NCI-H1092 (cell line): ENCODE measurements at regions not wholly inside any gene's neighbourhood (a gene's known extent, or its start where the extent isn't known, plus 50 kb on each side); places are given as distances from the start of the nearest gene placed in this dataset.

Experiments
- DNase-seq: peaks from one replicate; lab custom pipeline; 2025; lab: John Stamatoyannopoulos, UW

GRCh38 chr20:11718474-11719094 is 199.1 kb upstream of the BTBD3 start:
- DNase-seq = no peak

DNA sequence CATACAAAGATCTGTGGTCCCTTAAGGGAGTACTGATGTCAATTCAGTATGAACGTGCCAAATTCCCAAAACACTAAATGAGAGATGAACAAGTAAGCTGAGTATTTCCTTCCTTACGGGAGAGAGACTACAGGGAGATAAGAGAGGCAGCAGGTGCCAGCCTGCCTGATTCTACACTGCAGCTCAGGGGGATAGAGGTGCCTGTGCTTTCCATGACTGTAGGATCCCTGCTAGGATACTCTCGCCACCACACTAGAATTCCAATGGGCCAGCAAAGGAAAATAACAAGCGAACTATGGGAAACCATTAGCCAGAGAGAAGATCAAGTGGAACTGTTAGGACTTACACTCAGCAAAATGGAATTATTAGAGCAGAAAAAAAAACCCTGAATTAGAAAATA is 198.5 kb upstream of the BTBD3 start:
- DNase-seq = no peak

DNA sequence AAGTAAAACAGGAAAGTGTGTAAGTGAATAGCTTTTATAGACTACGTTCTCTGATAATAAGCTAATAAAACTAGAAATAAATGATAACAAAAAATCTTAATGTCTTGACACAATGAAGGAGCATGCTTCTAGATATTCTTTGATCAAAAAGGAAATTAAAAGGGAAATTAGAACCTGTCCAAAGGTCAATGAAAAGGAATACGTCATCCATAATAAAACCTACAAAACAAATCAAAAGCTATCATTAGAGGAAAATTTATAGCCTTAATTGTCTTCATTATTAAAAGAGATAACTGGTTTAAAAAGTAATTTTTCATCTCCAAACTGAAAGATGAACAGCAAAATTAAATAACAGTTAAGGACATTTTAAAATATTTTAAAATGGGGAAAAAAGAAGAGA is 196.3 kb upstream of the BTBD3 start:
- no peak for DNase-seq

- no peak for DNase-seq
Observed at GRCh38 chr20:11724097-11724496, 193.6 kb upstream of the BTBD3 start.

GRCh38 chr20:11726026-11726425 is 191.7 kb upstream of the BTBD3 start:
- peak; percentile 85 for DNase-seq

GRCh38 chr20:11727708-11728107 is 190.0 kb upstream of the BTBD3 start:
- no peak for DNase-seq

- no peak for DNase-seq
Observed at GRCh38 chr20:11728937-11729336, 188.8 kb upstream of the BTBD3 start.

DNA sequence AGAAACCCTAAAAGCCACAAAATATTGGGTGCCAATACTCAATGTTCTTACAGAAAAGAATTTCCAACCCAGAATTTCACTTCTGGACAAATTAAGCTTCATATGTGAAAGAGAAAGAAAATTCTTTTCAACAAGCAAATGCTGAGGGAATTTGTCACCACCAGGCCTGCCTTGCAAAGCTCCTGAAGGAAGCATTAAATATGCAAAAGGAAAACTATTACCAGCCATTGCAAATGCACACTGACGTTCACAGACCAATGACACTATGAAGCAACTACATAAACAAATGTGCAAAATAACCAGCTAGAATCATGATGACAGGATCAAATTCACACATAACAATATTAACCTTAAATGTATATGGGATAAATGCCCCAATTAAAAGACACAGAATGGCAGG is 187.9 kb upstream of the BTBD3 start:
- DNase-seq = no peak

DNA sequence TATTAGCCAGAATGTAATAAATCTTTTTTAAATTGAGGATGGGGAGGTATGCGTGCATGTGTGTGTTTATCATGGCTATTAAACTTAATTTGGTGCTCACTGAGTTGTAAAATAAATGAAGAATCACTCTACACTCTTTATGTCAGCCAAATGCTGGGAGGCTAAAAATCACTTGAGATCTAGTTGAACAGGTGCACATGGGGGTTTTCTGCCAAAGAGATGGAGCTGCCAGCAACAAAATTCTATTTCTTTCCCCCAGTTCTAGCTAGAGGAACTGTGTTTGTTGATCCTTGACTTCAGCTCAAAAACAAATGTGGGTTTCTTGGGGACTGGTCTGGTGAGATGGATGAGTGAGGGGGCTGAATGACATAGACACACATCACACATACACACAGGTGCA is 183.3 kb upstream of the BTBD3 start:
- peak; percentile 77 for DNase-seq

DNA sequence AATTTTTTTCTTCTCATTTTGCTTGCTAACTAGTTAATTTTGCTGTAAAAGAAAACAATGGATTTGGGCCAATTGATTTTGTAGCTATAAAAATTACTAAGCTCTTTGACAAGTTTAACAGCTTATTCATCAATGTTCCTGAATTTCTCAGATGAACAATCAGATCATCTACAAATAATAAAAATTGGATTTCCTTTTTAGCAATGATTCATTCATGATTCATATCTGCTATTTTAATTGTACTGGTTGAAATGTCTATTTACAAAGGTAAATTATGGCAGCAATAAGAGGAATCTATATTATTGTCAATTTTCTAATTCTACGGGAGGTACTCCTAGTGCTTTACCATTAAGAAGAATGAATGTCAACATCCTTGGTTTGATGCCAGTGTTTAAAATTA is 178.8 kb upstream of the BTBD3 start:
- no peak for DNase-seq

DNA sequence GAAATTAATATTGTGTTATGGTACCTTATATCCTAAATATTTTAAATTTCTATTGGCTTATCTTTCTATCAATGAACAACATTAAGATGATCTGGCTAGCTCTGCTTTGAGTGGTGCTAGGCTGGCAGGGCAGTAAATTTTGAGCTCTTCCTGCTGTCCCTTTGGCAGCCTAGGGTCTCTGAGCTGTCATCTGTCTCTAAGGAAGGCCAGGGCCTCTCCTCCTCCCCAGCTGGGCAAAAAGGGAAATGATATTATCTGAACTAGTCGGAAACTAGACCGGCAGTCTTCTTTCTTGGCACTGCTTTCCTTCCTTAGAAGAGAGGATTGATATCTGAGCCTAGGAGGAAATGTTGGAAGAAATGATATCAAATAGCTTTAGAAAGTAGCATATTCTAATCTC is 176.7 kb upstream of the BTBD3 start:
- no peak for DNase-seq

- no peak for DNase-seq
Observed at GRCh38 chr20:11745145-11745544, 172.5 kb upstream of the BTBD3 start.

DNA sequence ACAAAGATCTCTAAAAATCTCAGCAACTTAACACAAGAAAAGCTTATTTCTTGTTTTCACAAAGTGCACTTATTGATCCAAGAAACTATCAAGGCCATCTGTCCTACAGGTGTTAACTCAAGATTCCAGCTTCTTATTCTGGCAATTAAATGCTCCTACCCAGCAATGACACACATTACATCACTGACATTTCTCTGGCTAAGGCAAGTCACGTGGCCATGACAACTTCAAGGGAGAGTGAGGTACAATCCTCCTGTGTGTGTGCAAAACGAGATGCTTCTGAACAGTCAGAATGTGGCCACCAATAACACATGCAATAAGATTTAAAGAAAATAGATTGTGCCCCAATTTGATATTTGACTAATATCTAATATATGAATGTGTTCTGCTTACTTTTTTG is 169.3 kb upstream of the BTBD3 start:
- no peak for DNase-seq

- no peak for DNase-seq
Observed at GRCh38 chr20:11752336-11752735, 165.4 kb upstream of the BTBD3 start.

GRCh38 chr20:11753155-11753554 is 164.5 kb upstream of the BTBD3 start:
- no peak for DNase-seq

DNA sequence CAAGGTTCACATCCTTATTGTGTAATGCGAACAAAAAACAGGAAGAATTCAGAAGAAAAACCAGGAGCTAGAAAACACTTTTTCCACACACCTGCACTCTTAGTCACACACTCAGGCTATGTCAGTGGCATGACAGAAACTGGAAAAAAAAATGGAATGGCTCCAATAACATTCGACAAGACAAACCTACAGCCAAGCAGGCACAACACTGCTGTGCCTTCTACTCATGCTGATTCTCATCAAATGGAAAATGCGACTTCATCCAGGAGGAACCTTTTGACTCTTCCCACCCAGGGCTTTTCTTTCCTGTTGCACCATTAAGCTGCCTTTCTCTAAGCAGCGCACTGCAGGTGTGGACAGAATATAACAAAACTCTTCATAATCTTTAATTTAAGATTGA is 163.2 kb upstream of the BTBD3 start:
- peak; percentile 19 for DNase-seq

DNA sequence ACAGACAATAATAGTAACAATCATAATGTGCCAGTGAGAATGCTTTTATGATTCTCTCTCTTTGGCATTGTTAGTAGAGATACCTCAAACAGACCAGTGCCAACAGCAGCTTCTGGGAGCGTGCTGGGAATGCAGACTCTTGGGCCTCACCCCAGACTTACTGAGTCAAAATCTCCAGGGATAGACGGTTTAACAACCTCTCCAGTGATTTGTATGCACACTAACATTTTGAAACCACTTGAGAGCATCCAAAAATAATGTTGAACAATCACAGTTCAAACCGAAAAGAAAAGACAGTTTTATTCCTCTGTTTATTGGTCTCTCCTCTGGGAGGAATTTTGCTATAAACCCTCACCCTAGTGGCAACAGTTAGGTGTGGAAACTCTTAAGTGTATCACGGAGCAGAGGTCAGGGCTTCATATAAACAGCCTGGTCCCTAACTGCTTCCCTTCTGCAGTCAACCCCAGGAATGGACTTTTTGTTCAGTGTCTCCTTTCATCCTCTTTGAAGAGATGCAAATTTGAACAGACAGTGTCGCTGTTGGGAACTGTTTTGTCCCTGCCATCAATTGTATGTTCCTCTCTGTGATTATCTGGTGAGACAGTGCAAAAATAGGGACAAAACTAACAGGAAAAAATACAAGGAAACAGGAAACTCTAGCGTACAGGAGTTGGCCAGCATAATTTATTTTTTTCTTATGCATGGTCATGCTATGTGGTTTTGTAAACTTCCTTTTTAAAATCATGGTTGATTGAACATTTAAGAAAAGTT is 162.4 kb upstream of the BTBD3 start:
- no peak for DNase-seq

DNA sequence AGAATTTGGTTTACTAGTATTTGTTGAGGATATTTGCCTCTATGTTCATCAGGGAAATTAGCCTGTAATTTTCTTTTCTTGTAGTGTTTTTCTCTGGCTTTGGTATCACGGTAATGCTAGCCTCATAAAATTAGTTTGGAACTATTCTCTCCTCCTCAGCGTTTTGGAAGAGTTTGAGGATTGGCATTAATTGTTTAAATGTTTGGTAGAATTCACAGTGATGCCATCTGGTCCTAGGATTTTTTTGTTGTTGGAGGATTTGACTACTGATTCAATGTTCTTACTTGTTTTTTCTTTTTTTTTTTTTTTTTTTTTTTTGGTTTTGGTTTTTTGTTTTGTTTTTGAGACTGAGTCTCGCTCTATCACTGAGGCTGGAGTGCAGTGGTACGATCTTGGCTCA is 156.2 kb upstream of the BTBD3 start:
- DNase-seq = no peak

DNA sequence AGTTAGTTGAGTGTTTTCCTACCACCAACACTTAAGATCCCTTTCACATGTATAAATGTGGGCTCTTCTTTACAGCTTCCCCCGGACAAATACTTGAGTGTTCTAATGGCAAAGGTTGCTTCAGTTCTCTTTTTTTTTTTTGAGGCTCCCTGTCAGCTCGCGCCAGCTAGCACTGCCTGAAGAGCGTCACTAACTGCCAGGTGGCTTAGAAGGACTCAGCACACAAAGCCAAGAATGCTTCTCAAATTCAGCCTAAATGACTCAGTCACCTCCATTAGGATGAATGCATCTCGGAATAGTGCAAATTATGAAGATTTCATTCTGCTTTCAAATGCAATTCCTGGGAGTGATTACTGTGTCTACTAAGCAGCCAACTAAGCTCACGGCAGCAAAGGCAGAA is 150.7 kb upstream of the BTBD3 start:
- peak; percentile 51 for DNase-seq

GRCh38 chr20:11769825-11770224 is 147.9 kb upstream of the BTBD3 start:
- DNase-seq = no peak

DNA sequence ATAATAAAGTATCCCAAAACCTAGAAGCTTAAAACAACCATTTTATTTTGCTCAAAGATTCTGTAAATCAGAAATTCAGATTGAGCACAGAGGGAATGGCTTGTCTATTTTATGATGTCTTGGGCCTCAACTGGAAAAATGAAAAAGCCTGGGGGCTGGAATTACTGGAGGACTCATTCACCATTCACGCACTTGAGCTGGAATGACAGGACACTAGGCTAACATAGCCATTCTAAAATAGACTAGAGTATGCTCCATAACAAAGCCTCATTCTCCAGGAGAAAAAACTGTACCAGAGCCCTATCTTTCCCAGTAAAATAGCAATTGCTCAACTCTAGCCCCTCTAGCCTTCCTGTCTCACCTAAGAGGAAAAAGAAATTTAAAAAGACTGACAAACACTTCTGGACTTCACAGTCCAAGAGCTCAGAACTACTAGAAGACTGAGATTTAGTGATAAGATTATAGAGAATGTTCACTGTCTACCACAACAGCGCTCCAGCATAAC is 145.4 kb upstream of the BTBD3 start:
- no peak for DNase-seq

GRCh38 chr20:11776687-11777086 is 141.0 kb upstream of the BTBD3 start:
- no peak for DNase-seq

DNA sequence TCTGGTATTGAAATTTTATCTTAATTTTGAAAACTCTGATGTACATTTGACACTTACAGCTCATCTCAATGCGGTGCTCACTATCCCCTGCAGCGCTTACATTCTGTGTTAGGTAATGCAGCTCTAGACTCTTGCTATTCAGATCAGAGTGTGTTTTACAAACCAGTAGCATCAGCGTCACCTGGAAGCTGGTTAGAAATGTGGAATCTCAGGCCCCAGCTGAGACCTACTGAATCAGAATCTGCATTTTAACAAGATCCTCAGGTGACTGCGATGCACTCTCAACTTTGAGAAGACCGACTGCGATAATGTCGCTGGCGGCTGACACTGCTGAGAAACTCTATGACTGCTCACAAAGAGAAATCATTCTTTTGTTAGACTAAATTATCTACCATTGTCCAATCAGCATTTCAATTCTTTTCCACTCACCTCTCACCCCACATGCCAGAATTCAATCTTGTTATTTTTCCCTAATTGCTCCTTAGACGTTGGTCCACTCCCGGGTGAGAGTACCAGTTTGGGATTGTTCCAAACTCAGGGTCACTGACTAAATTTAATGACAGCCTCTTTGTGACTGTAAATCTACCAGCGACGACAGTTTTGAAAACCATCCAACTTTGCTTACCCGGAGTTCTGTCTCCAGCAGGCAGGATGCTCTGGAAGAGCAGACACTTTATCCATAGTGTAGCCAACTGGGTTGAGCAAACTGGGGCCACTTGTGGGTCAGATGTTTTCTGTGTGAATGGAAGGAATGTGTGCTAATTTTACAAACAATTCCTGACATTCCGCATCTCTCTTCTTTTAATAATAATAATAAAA is 140.1 kb upstream of the BTBD3 start:
- peak; percentile 63 for DNase-seq
